Endothelial cell (in vitro differentiated cells): ENCODE measurements at regions not wholly inside any gene's neighbourhood (a gene's known extent, or its start where the extent isn't known, plus 50 kb on each side); places are given as distances from the start of the nearest gene placed in this dataset.

Source experiments
- DNase-seq: peaks from one replicate; pipeline ENCODE4 v3.0.0; 2021; ENCODE audit warnings: low spot score
- H3K27ac Mint-ChIP-seq: one replicate; pipeline ENCODE4 v1.8.0; 2021; ENCODE audit warnings: mixed read lengths, inconsistent platforms; ENCODE audit not compliant: unreplicated experiment
- H3K27me3 Mint-ChIP-seq: one replicate; pipeline ENCODE4 v1.8.0; 2021; ENCODE audit warnings: mild to moderate bottlenecking, moderate library complexity, mixed read lengths, inconsistent platforms; ENCODE audit not compliant: unreplicated experiment
- H3K36me3 Mint-ChIP-seq: one replicate; pipeline ENCODE4 v1.8.0; 2021; ENCODE audit warnings: mild to moderate bottlenecking, low read depth, mixed read lengths, inconsistent platforms; ENCODE audit not compliant: unreplicated experiment
- H3K4me1 Mint-ChIP-seq: one replicate; pipeline ENCODE4 v1.8.0; 2021; ENCODE audit warnings: mild to moderate bottlenecking, mixed read lengths, inconsistent platforms; ENCODE audit not compliant: unreplicated experiment
- H3K4me3 Mint-ChIP-seq: one replicate; pipeline ENCODE4 v1.8.0; 2021; ENCODE audit warnings: mild to moderate bottlenecking, mixed read lengths, inconsistent platforms; ENCODE audit not compliant: unreplicated experiment
- H3K9me3 Mint-ChIP-seq: one replicate; pipeline ENCODE4 v1.8.0; 2021; ENCODE audit warnings: mixed read lengths, inconsistent platforms; ENCODE audit not compliant: unreplicated experiment
- TF ChIP-seq, protein P1 (sequence below): fragments of 200-600 bp; sonication (generic); IDR thresholded peaks from one replicate; pipeline ENCODE4 v1.5.0; 2021; ENCODE audit warnings: antibody characterized with exemption; ENCODE audit not compliant: unreplicated experiment

DNA sequence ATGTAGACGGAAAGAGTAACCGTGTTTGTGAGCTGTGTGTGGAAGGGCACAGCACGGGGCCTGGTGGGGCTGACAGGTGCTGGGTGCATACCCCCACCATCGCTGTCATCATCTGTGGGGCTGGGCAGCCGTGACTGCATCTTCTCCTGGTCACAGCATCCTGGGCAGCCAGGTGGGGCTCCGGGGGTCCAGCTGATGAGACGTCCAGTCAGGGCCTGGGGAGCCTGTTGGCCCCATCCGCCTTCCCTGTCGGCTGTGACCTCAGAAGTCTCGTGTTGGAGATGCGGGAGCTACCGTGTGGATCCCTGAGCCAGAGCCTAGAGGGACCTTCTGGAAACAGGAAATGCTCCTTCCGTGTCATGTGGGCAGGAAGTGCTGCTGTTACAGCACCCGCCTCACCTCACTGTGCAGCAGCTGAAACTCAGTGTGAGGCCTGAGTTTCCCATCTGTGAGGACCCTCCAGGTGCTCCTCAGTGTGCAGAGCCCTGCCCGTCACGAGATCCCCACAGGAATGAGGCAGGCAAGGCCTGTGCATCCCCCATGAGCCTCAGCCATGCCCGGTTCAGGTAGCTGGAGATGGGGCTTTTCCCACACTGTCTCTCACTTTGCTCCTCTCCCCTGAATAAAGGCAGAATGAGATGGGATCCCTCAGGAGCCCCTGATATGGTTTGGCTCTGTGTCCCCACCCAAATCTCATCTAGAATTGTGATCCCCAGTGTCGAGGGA lies 108.7 kb downstream of the ERMARD start:
- Mint-ChIP-seq H3K9me3 (peaks cover 6% of the 10 kb centered on the region), H3K4me1 (peaks cover 30% of the 10 kb centered on the region), H3K27me3 (peaks cover 9% of the 10 kb centered on the region), H3K36me3 (peaks cover 17% of the 10 kb centered on the region), H3K4me3 (peak overlapping the region; percentile 57), H3K27ac (peak overlapping the region; percentile 33)
- TF ChIP-seq, protein P1, sequence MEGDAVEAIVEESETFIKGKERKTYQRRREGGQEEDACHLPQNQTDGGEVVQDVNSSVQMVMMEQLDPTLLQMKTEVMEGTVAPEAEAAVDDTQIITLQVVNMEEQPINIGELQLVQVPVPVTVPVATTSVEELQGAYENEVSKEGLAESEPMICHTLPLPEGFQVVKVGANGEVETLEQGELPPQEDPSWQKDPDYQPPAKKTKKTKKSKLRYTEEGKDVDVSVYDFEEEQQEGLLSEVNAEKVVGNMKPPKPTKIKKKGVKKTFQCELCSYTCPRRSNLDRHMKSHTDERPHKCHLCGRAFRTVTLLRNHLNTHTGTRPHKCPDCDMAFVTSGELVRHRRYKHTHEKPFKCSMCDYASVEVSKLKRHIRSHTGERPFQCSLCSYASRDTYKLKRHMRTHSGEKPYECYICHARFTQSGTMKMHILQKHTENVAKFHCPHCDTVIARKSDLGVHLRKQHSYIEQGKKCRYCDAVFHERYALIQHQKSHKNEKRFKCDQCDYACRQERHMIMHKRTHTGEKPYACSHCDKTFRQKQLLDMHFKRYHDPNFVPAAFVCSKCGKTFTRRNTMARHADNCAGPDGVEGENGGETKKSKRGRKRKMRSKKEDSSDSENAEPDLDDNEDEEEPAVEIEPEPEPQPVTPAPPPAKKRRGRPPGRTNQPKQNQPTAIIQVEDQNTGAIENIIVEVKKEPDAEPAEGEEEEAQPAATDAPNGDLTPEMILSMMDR = no peak
- no peak for DNase-seq

DNA sequence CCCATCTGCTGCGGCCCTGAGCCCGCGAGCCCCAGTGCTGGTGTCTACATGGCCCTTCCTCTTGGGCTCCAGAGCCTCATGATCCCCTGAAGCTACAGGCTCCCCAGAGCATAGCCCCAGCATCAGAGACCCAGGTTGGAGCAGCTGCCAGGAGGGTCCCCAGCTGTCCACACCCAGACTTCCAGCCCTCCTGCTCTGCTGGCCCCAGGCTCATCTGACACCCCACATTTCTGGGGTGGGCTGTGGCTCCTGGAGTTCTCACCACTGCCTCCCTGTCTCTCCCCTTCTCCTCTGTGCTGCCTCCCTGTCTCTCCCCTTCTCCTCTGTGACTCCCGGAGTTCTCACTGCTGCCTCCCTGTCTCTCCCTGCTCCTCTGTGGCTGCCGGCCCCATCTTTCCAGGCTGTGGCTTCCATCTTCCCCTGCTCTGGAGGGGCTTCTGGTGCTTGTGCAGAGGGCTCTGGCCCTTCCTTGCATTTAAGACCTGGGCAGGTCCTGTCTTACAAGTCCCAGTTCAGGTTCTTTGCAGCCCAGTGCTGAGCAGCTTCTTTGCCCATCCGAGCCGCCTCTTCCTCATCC lies 108.1 kb downstream of the ERMARD start:
- Mint-ChIP-seq H3K4me1 (peaks cover 30% of the 10 kb centered on the region), H3K9me3 (peaks cover 6% of the 10 kb centered on the region), H3K27me3 (peaks cover 9% of the 10 kb centered on the region), H3K27ac (no peak overlapping the region), H3K36me3 (peaks cover 17% of the 10 kb centered on the region), H3K4me3 (no peak overlapping the region)
- TF ChIP-seq, protein P1 = no peak
- DNase-seq = no peak

DNA sequence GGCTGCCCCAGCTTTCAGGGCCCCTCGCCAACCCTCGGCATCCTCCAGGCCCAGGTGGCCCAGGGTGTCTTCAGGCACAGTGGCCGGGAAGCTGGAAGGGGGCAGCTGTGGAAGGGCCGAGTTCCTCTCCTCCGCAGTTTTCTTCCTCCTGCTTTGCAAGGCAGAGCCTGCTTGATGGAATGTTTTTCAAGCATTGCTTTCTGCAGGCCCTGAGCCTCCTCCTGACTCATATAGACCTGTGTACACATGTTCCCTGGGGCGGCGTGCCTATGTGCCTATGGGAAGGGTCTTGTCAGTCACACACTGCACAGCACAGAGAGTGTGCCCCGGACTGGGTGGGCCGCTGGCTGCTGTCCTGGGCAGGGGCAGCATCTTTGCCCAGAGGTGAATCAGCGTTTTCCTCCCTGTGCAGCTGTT lies 107.5 kb downstream of the ERMARD start:
- Mint-ChIP-seq H3K4me1 (peaks cover 30% of the 10 kb centered on the region), H3K4me3 (no peak overlapping the region), H3K9me3 (peaks cover 6% of the 10 kb centered on the region), H3K27me3 (peaks cover 9% of the 10 kb centered on the region), H3K27ac (no peak overlapping the region), H3K36me3 (peaks cover 17% of the 10 kb centered on the region)
- TF ChIP-seq, protein P1 = no peak
- DNase-seq = no peak

DNA sequence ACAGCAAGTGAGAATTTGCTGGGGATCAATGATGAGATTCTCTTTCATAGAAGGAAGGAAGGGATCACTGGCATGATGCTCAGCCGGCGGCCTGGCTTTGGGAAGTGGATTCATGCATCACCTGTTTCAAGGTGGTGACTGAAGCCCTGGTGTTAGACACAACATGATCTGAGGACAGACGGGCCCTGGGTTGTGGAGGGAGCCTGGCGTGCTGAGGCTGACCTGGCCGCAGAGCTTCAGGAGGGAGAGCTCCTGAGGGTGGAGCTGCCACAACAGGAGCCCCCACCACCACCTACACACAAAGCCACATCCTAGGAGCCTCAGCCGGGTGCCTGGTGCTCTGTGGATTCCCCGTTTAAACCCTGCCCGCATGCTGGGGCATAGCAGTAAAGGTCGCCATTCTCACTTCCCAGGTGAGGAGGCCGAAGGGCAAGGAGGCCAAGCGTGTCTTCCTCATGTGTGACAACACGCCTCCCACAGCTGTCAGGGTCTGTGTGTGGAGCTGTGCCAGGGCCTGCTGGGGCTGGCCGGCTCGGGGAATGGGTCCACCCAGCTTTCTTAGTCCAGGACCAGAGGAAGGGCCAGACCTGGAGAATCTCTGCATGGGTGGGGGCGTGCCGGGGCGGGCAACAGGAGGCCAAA lies 107.0 kb downstream of the ERMARD start:
- Mint-ChIP-seq H3K4me1 (peaks cover 25% of the 10 kb centered on the region), H3K4me3 (no peak overlapping the region), H3K27me3 (peaks cover 9% of the 10 kb centered on the region), H3K9me3 (peaks cover 6% of the 10 kb centered on the region), H3K27ac (no peak overlapping the region), H3K36me3 (peaks cover 12% of the 10 kb centered on the region)
- no peak for DNase-seq
- TF ChIP-seq, protein P1 = no peak
